ENCODE measurements at regions not wholly inside any gene's neighbourhood (a gene's known extent, or its start where the extent isn't known, plus 50 kb on each side); places are given as distances from the start of the nearest gene placed in this dataset.

- TF ChIP-seq ELF1 (IDR thresholded peaks at IDR 0.05; ENCODE audit: borderline replicate concordance, low read depth) (no peak), EZH2 (IDR thresholded peaks at IDR 0.05) (no peak), ATF3 (IDR thresholded peaks at IDR 0.05) (no peak), SRF (IDR thresholded peaks at IDR 0.05; ENCODE audit: low read depth) (no peak), CEBPB (IDR thresholded peaks at IDR 0.05; ENCODE audit: low read depth) (no peak), RAD21 (IDR thresholded peaks at IDR 0.05; ENCODE audit: low read depth) (no peak)
These were observed 145.1 kb upstream of the CCN2 start (continued) for GRCh38 chr6:132096245-132096644.

GRCh38 chr6:132089173-132089572 lies 138.0 kb upstream of the CCN2 start:
- intact Hi-C loops (cut with micrococcal nuclease): no loop called here
- Histone ChIP-seq H3K79me2 (ENCODE audit: insufficient read depth, low read length) (no peaks in the 10 kb centered on the region), H3K4me2 (ENCODE audit: low read length) (no peak overlapping the region), H3K4me3 (replicated peaks in 1 of 2; ENCODE audit: low read depth in 1 of 2, low read length in 2 of 2) (no peak overlapping the region), H2AFZ (ENCODE audit: low read depth, low read length, poor library complexity, severe bottlenecking) (no peak overlapping the region), H3K9me3 (ENCODE audit: control insufficient read depth in 1 of 2, insufficient read depth in 1 of 2, low read depth in 1 of 2, low read length in 2 of 2) (no peaks in the 10 kb centered on the region), H3K4me1 (ENCODE audit: control insufficient read depth in 1 of 2, insufficient read depth in 2 of 2, low read length in 2 of 2) (no peaks in the 10 kb centered on the region), H3K9ac (ENCODE audit: low read length) (no peak overlapping the region), H3K27ac (ENCODE audit: low read depth, low read length) (no peak overlapping the region), H3K27me3 (ENCODE audit: insufficient read depth, low read length) (no peaks in the 10 kb centered on the region), H4K20me1 (ENCODE audit: insufficient read depth) (no peaks in the 10 kb centered on the region), H3K9me2 (ENCODE audit: insufficient read depth) (no peaks in the 10 kb centered on the region), H3K36me3 (ENCODE audit: control insufficient read depth in 1 of 2, insufficient read depth in 2 of 2, low read length in 2 of 2) (no peaks in the 10 kb centered on the region)
- ChIA-PET RAD21 (ENCODE audit: low non-redundant PET in 1 of 2, low total read pairs in 2 of 2, uncharacterized antibody in 2 of 2, unreplicated experiment in 2 of 2) (no interaction called here), CTCF (no interaction called here), POLR2A (no interaction called here)
- DNase-seq (ENCODE audit: low read depth, low spot score) (no peak), ATAC-seq (no peak)
- no peak for TF ChIP-seq MAX (IDR thresholded peaks at IDR 0.05)
- BruUV-seq (replicated peaks): no TSS peak

GRCh38 chr6:132088150-132088549 lies 137.0 kb upstream of the CCN2 start:
- H3K27ac ChIP-seq (ENCODE audit: low read depth, low read length): no peak overlapping the region
- H3K9ac ChIP-seq (ENCODE audit: low read length): no peak overlapping the region
- H3K36me3 ChIP-seq (ENCODE audit: control insufficient read depth in 1 of 2, insufficient read depth in 2 of 2, low read length in 2 of 2): no peaks in the 10 kb centered on the region
- DNase-seq (ENCODE audit: low read depth, low spot score): no peak
- ChIA-PET POLR2A (interaction anchor here (1.0 kb wide), 1 partner anchor 13 kb away, joined by 3 read pairs; no protein-coding TSS in a partner anchor), RAD21 (ENCODE audit: low non-redundant PET in 1 of 2, low total read pairs in 2 of 2, uncharacterized antibody in 2 of 2, unreplicated experiment in 2 of 2) (no interaction called here), CTCF (no interaction called here)
- H4K20me1 ChIP-seq (ENCODE audit: insufficient read depth): no peaks in the 10 kb centered on the region
- no peak overlapping the region for H3K4me2 ChIP-seq (ENCODE audit: low read length)
- intact Hi-C loops (cut with micrococcal nuclease): no loop called here
- H3K9me3 ChIP-seq (ENCODE audit: control insufficient read depth in 1 of 2, insufficient read depth in 1 of 2, low read depth in 1 of 2, low read length in 2 of 2): no peaks in the 10 kb centered on the region
- no peaks in the 10 kb centered on the region for H3K4me1 ChIP-seq (ENCODE audit: control insufficient read depth in 1 of 2, insufficient read depth in 2 of 2, low read length in 2 of 2)
- H3K4me3 ChIP-seq (replicated peaks in 1 of 2; ENCODE audit: low read depth in 1 of 2, low read length in 2 of 2): no peak overlapping the region
- H2AFZ ChIP-seq (ENCODE audit: low read depth, low read length, poor library complexity, severe bottlenecking): no peak overlapping the region
- H3K9me2 ChIP-seq (ENCODE audit: insufficient read depth): no peaks in the 10 kb centered on the region
- no TSS peak for BruUV-seq (replicated peaks)
- H3K27me3 ChIP-seq (ENCODE audit: insufficient read depth, low read length): no peaks in the 10 kb centered on the region
- TF ChIP-seq RAD21 (IDR thresholded peaks at IDR 0.05; ENCODE audit: low read depth) (no peak), MAX (IDR thresholded peaks at IDR 0.05) (no peak), JUND (IDR thresholded peaks at IDR 0.05) (no peak)
- no peaks in the 10 kb centered on the region for H3K79me2 ChIP-seq (ENCODE audit: insufficient read depth, low read length)
- ATAC-seq: no peak

Data from HCT116 (cell line).